ENCODE measurements at regions not wholly inside any gene's neighbourhood (a gene's known extent, or its start where the extent isn't known, plus 50 kb on each side); places are given as distances from the start of the nearest gene placed in this dataset.

DNA sequence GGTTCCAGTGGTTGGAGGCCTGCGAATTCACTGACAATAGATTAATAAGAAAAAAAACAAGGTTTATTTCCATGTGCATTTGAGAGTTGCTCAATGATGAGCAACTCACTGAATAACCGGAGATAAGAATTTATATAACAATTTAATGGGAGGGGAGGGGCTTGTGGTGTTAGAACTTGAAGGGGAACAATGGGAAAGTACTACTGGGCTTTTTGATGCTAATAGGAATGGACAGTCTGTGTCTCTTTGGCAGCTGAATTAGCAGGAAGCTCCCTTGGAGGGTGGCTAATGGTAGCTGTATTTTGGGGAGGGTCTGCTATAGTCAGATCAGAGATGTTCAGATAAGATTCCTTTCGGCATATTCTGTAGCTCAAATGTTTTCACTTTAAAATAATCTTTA, 62.4 kb upstream of the GMDS start:
- no peak for TF ChIP-seq POLR2AphosphoS5 (IDR thresholded peaks at IDR 0.05; ENCODE audit: borderline replicate concordance, low read depth, low read length)
- TF ChIP-seq EZH2 (IDR thresholded peaks at IDR 0.05): no peak
- TF ChIP-seq FOXP2 (optimal IDR thresholded peaks at IDR 0.05; ENCODE audit: control extremely low read depth, extremely low read length, insufficient read depth): no peak
